ENCODE measurements at regions not wholly inside any gene's neighbourhood (a gene's known extent, or its start where the extent isn't known, plus 50 kb on each side); places are given as distances from the start of the nearest gene placed in this dataset.
"Not testable (repeated sequence)": the region's sequence is repeated elsewhere in the genome, so short reads cannot be mapped to it uniquely, and the experiment has no call there.

- DNase-seq (ENCODE audit: low read depth): no peak
These were observed 95.6 kb downstream of the NPIPB11 start for GRCh38 chr16:29310852-29311314.

GRCh38 chr16:29310243-29310642 is 96.3 kb downstream of the NPIPB11 start:
- not testable (repeated sequence) for DNase-seq (ENCODE audit: low read depth)

GRCh38 chr16:29309601-29310000 is 96.9 kb downstream of the NPIPB11 start:
- not testable (repeated sequence) for DNase-seq (ENCODE audit: low read depth)

- no peak for DNase-seq (ENCODE audit: low read depth)
These were observed 97.6 kb downstream of the NPIPB11 start for GRCh38 chr16:29308644-29309546.

- DNase-seq (ENCODE audit: low read depth): no peak
These were observed 98.7 kb downstream of the NPIPB11 start for GRCh38 chr16:29307598-29308507.

- no peak for DNase-seq (ENCODE audit: low read depth)
These were observed 99.4 kb downstream of the NPIPB11 start for GRCh38 chr16:29306943-29307597.

GRCh38 chr16:29306201-29306600 is 100.3 kb downstream of the NPIPB11 start:
- no peak for DNase-seq (ENCODE audit: low read depth)

- DNase-seq (ENCODE audit: low read depth): not testable (repeated sequence)
These were observed 101.5 kb downstream of the NPIPB11 start for GRCh38 chr16:29305018-29305417.

GRCh38 chr16:29304251-29304650 is 102.3 kb downstream of the NPIPB11 start:
- DNase-seq (ENCODE audit: low read depth): no peak

GRCh38 chr16:29303520-29303919 is 103.0 kb downstream of the NPIPB11 start:
- DNase-seq (ENCODE audit: low read depth): no peak

- no peak for DNase-seq (ENCODE audit: low read depth)
These were observed 103.5 kb downstream of the NPIPB11 start for GRCh38 chr16:29302976-29303375.

GRCh38 chr16:29302433-29302832 is 104.1 kb downstream of the NPIPB11 start:
- DNase-seq (ENCODE audit: low read depth): not testable (repeated sequence)

- DNase-seq (ENCODE audit: low read depth): not testable (repeated sequence)
These were observed 104.7 kb downstream of the NPIPB11 start for GRCh38 chr16:29301662-29302285.

- DNase-seq (ENCODE audit: low read depth): not testable (repeated sequence)
These were observed 105.7 kb downstream of the NPIPB11 start for GRCh38 chr16:29300541-29301535.

GRCh38 chr16:29300030-29300491 is 106.5 kb downstream of the NPIPB11 start:
- DNase-seq (ENCODE audit: low read depth): not testable (repeated sequence)

GRCh38 chr16:29298997-29299396 is 107.5 kb downstream of the NPIPB11 start:
- not testable (repeated sequence) for DNase-seq (ENCODE audit: low read depth)

- DNase-seq (ENCODE audit: low read depth): not testable (repeated sequence)
These were observed 108.2 kb downstream of the NPIPB11 start for GRCh38 chr16:29298307-29298706.

GRCh38 chr16:29297809-29298177 is 108.7 kb downstream of the NPIPB11 start:
- not testable (repeated sequence) for DNase-seq (ENCODE audit: low read depth)

GRCh38 chr16:29297144-29297808 is 109.2 kb downstream of the NPIPB11 start:
- DNase-seq (ENCODE audit: low read depth): not testable (repeated sequence)

GRCh38 chr16:29296176-29296575 is 110.3 kb downstream of the NPIPB11 start:
- DNase-seq (ENCODE audit: low read depth): not testable (repeated sequence)

Data from stimulated activated CD8-positive, alpha-beta memory T cell treated with anti-CD3 and anti-CD28 coated beads, Interleukin-12 subunit alpha, Interleukin-12 subunit beta, amount 100 ng/mL, for 4 hours (primary cell).